Mucosa of descending colon (tissue), 3 donors: ENCODE measurements at regions not wholly inside any gene's neighbourhood (a gene's known extent, or its start where the extent isn't known, plus 50 kb on each side); places are given as distances from the start of the nearest gene placed in this dataset.
"Not testable (repeated sequence)": the region's sequence is repeated elsewhere in the genome, so short reads cannot be mapped to it uniquely, and the experiment has no call there.

Experiments used
- ATAC-seq: fragments of 200-7000 bp; cut with Tn5 transposase; one replicate; pipeline ENCODE4 v1.9.1; 2020; ENCODE audit warnings: mild to moderate bottlenecking, moderate library complexity
- DNase-seq, 3 donors: peaks; one replicate each; pipeline ENCODE4 v3.0.0-alpha.2; 2020
- H3K36me3 ChIP-seq: fragments of 200-600 bp; one replicate; pipeline ENCODE4 v1.8.0; 2021; ENCODE audit warnings: low read depth, mild to moderate bottlenecking
- H3K4me1 ChIP-seq: fragments of 200-600 bp; one replicate; pipeline ENCODE4 v1.8.0; 2021; ENCODE audit warnings: low read depth, mild to moderate bottlenecking
- H3K4me3 ChIP-seq: fragments of 200-600 bp; one replicate; pipeline ENCODE4 v1.8.0; 2021; ENCODE audit warnings: mild to moderate bottlenecking
- H3K9me3 ChIP-seq: fragments of 200-600 bp; one replicate; pipeline ENCODE4 v1.8.0; 2021; ENCODE audit warnings: mild to moderate bottlenecking
- CTCF ChIP-seq: fragments of 200-600 bp; IDR thresholded peaks from one replicate; pipeline ENCODE4 v1.8.0; 2022; ENCODE audit warnings: antibody characterized with exemption, mild to moderate bottlenecking
- intact Hi-C, 2 donors: fragments of 100-400 bp; cut with DNase I in 1 of 2; cut with micrococcal nuclease in 1 of 2; formaldehyde crosslinking; loops; one replicate each; pipeline versions ENCODE4 v1.11.0 to v1.11.1; 2022; cut with DNase I, micrococcal nuclease
- donor health status: DM: no; HTN: no; CAD: no; lungs with moderate emphysema.
- donor health status: DM: no; HTN: no; CAD: no.
- donor health status: DM: no; HTN: yes; CAD: no.

- TF ChIP-seq CTCF: no peak
- Histone ChIP-seq H3K9me3 (no peaks in the 10 kb centered on the region), H3K36me3 (no peaks in the 10 kb centered on the region), H3K4me3 (no peak overlapping the region), H3K4me1 (no peaks in the 10 kb centered on the region)
- intact Hi-C loops: no loop called here
- no peak for DNase-seq
- no peak for ATAC-seq
Observed at GRCh38 chr7:49597805-49598204, 175.6 kb upstream of the VWC2 start.

GRCh38 chr7:49611951-49612350 lies 161.5 kb upstream of the VWC2 start:
- DNase-seq (no peak), ATAC-seq (no peak)
- Histone ChIP-seq H3K4me3 (no peak overlapping the region), H3K36me3 (no peaks in the 10 kb centered on the region), H3K9me3 (no peaks in the 10 kb centered on the region), H3K4me1 (no peaks in the 10 kb centered on the region)
- TF ChIP-seq CTCF: no peak
- intact Hi-C loops: no loop called here

- no peaks in the 10 kb centered on the region for H3K36me3 ChIP-seq
- no peak for DNase-seq
- intact Hi-C loops: no loop called here
- TF ChIP-seq CTCF: no peak
- H3K9me3 ChIP-seq: no peaks in the 10 kb centered on the region
- no peaks in the 10 kb centered on the region for H3K4me1 ChIP-seq
- H3K4me3 ChIP-seq: no peak overlapping the region
- no peak for ATAC-seq
Observed at GRCh38 chr7:49613759-49614158, 159.7 kb upstream of the VWC2 start.

GRCh38 chr7:49614974-49615373 lies 158.5 kb upstream of the VWC2 start:
- H3K4me1 ChIP-seq, ATAC-seq, H3K9me3 ChIP-seq, H3K4me3 ChIP-seq, intact Hi-C loops, DNase-seq, H3K36me3 ChIP-seq: not testable (repeated sequence)

- no peak for TF ChIP-seq CTCF
- ATAC-seq (no peak), DNase-seq (no peak)
- H3K4me1 ChIP-seq: no peaks in the 10 kb centered on the region
- no peak overlapping the region for H3K4me3 ChIP-seq
- H3K36me3 ChIP-seq: no peaks in the 10 kb centered on the region
- H3K9me3 ChIP-seq: no peaks in the 10 kb centered on the region
- intact Hi-C loops: no loop called here
Observed at GRCh38 chr7:49618028-49618427, 155.4 kb upstream of the VWC2 start.

- no peak overlapping the region for H3K4me3 ChIP-seq
- H3K9me3 ChIP-seq: no peaks in the 10 kb centered on the region
- DNase-seq (no peak), ATAC-seq (no peak)
- TF ChIP-seq CTCF: no peak
- intact Hi-C loops: no loop called here
- H3K36me3 ChIP-seq: no peaks in the 10 kb centered on the region
- H3K4me1 ChIP-seq: no peaks in the 10 kb centered on the region
Observed at GRCh38 chr7:49623943-49624342, 149.5 kb upstream of the VWC2 start.
